ENCODE measurements at regions not wholly inside any gene's neighbourhood (a gene's known extent, or its start where the extent isn't known, plus 50 kb on each side); places are given as distances from the start of the nearest gene placed in this dataset.

GRCh38 chr10:113384181-113384580, 168.7 kb upstream of the HABP2 start:
- no peak for TF ChIP-seq POLR2A (IDR thresholded peaks at IDR 0.05; ENCODE audit: low read depth, low read length)
- TF ChIP-seq TAF1 (IDR thresholded peaks at IDR 0.05; ENCODE audit: borderline replicate concordance, low read depth, low read length): no peak
- TF ChIP-seq POLR2AphosphoS5 (IDR thresholded peaks at IDR 0.05; ENCODE audit: low read depth, low read length): no peak

All from GM12892 (cell line).